ENCODE measurements at regions not wholly inside any gene's neighbourhood (a gene's known extent, or its start where the extent isn't known, plus 50 kb on each side); places are given as distances from the start of the nearest gene placed in this dataset.

GRCh38 chr13:73331556-73331955, 272.8 kb downstream of the KLF5 start:
- no peaks in the 10 kb centered on the region for H3K9me3 Mint-ChIP-seq (ENCODE audit: unreplicated experiment)
- no peaks in the 10 kb centered on the region for H3K36me3 Mint-ChIP-seq (ENCODE audit: low read depth, unreplicated experiment)
- no peak overlapping the region for H3K27ac Mint-ChIP-seq (ENCODE audit: unreplicated experiment)
- Histone ChIP-seq H3K9me3 (ENCODE audit: insufficient read depth, low read depth, low read length) (no peaks in the 10 kb centered on the region), H3K27ac (ENCODE audit: low read depth, low read length) (no peak overlapping the region), H3K4me2 (ENCODE audit: low read length) (no peak overlapping the region), H3K36me3 (ENCODE audit: insufficient read depth, low read length) (no peaks in the 10 kb centered on the region), H3K27me3 (ENCODE audit: insufficient read depth, low read length) (no peaks in the 10 kb centered on the region), H3K4me1 (ENCODE audit: insufficient read depth, low read length) (no peaks in the 10 kb centered on the region), H3K9ac (ENCODE audit: low read length) (no peak overlapping the region), H3K79me2 (ENCODE audit: insufficient read depth, low read length) (no peaks in the 10 kb centered on the region), H2AFZ (ENCODE audit: low read depth, low read length) (no peak overlapping the region), H4K20me1 (ENCODE audit: insufficient read depth, low read length) (no peaks in the 10 kb centered on the region), H3K4me3 (ENCODE audit: insufficient read depth, low read depth, low read length) (no peak overlapping the region)
- H3K27me3 Mint-ChIP-seq (ENCODE audit: low read depth, unreplicated experiment) = no peaks in the 10 kb centered on the region
- TF ChIP-seq EZH2 (IDR thresholded peaks at IDR 0.05; ENCODE audit: insufficient read depth, low read length) (no peak), CTCF (IDR thresholded peaks at IDR 0.05; ENCODE audit: insufficient read depth, low read depth, low read length) (no peak)
- DNase-seq (ENCODE audit: low read depth) = no peak
- no peak overlapping the region for H3K4me3 Mint-ChIP-seq (ENCODE audit: unreplicated experiment)
- FAIRE-seq = no peak
- H3K4me1 Mint-ChIP-seq (ENCODE audit: low read depth, unreplicated experiment) = peaks cover 19% of the 10 kb centered on the region

- Histone ChIP-seq H3K27ac (ENCODE audit: low read depth, low read length) (no peak overlapping the region), H3K4me3 (ENCODE audit: insufficient read depth, low read depth, low read length) (no peak overlapping the region), H3K9ac (ENCODE audit: low read length) (no peak overlapping the region), H3K27me3 (ENCODE audit: insufficient read depth, low read length) (no peaks in the 10 kb centered on the region), H3K79me2 (ENCODE audit: insufficient read depth, low read length) (no peaks in the 10 kb centered on the region), H3K4me1 (ENCODE audit: insufficient read depth, low read length) (peaks cover 6% of the 10 kb centered on the region), H3K9me3 (ENCODE audit: insufficient read depth, low read depth, low read length) (no peaks in the 10 kb centered on the region), H4K20me1 (ENCODE audit: insufficient read depth, low read length) (no peaks in the 10 kb centered on the region), H3K36me3 (ENCODE audit: insufficient read depth, low read length) (no peaks in the 10 kb centered on the region), H3K4me2 (ENCODE audit: low read length) (no peak overlapping the region), H2AFZ (ENCODE audit: low read depth, low read length) (no peak overlapping the region)
- no peak overlapping the region for H3K27ac Mint-ChIP-seq (ENCODE audit: unreplicated experiment)
- DNase-seq (ENCODE audit: low read depth) (no peak), FAIRE-seq (no peak)
- H3K4me3 Mint-ChIP-seq (ENCODE audit: unreplicated experiment) = no peak overlapping the region
- H3K4me1 Mint-ChIP-seq (ENCODE audit: low read depth, unreplicated experiment) = peaks cover 2% of the 10 kb centered on the region
- TF ChIP-seq CTCF (IDR thresholded peaks at IDR 0.05; ENCODE audit: insufficient read depth, low read depth, low read length) (no peak), EZH2 (IDR thresholded peaks at IDR 0.05; ENCODE audit: insufficient read depth, low read length) (no peak)
- no peaks in the 10 kb centered on the region for H3K9me3 Mint-ChIP-seq (ENCODE audit: unreplicated experiment)
- no peaks in the 10 kb centered on the region for H3K27me3 Mint-ChIP-seq (ENCODE audit: low read depth, unreplicated experiment)
- H3K36me3 Mint-ChIP-seq (ENCODE audit: low read depth, unreplicated experiment) = no peaks in the 10 kb centered on the region
These were observed 270.6 kb downstream of the KLF5 start for GRCh38 chr13:73329355-73329754.

- H4K20me1 ChIP-seq (ENCODE audit: insufficient read depth, low read length) = no peaks in the 10 kb centered on the region
- no peaks in the 10 kb centered on the region for H3K9me3 Mint-ChIP-seq (ENCODE audit: unreplicated experiment)
- H3K27me3 ChIP-seq (ENCODE audit: insufficient read depth, low read length) = no peaks in the 10 kb centered on the region
- no peak for FAIRE-seq
- H3K27ac ChIP-seq (ENCODE audit: low read depth, low read length) = no peak overlapping the region
- no peaks in the 10 kb centered on the region for H3K36me3 ChIP-seq (ENCODE audit: insufficient read depth, low read length)
- no peaks in the 10 kb centered on the region for H3K36me3 Mint-ChIP-seq (ENCODE audit: low read depth, unreplicated experiment)
- H3K9ac ChIP-seq (ENCODE audit: low read length) = no peak overlapping the region
- H3K9me3 ChIP-seq (ENCODE audit: insufficient read depth, low read depth, low read length) = no peaks in the 10 kb centered on the region
- no peak overlapping the region for H3K4me2 ChIP-seq (ENCODE audit: low read length)
- no peak for DNase-seq (ENCODE audit: low read depth)
- no peak overlapping the region for H3K4me3 Mint-ChIP-seq (ENCODE audit: unreplicated experiment)
- no peaks in the 10 kb centered on the region for H3K4me1 Mint-ChIP-seq (ENCODE audit: low read depth, unreplicated experiment)
- H3K27ac Mint-ChIP-seq (ENCODE audit: unreplicated experiment) = no peak overlapping the region
- no peaks in the 10 kb centered on the region for H3K27me3 Mint-ChIP-seq (ENCODE audit: low read depth, unreplicated experiment)
- H2AFZ ChIP-seq (ENCODE audit: low read depth, low read length) = no peak overlapping the region
- H3K4me3 ChIP-seq (ENCODE audit: insufficient read depth, low read depth, low read length) = no peak overlapping the region
- peaks cover 6% of the 10 kb centered on the region for H3K4me1 ChIP-seq (ENCODE audit: insufficient read depth, low read length)
- no peaks in the 10 kb centered on the region for H3K79me2 ChIP-seq (ENCODE audit: insufficient read depth, low read length)
- no peak for TF ChIP-seq CTCF (IDR thresholded peaks at IDR 0.05; ENCODE audit: insufficient read depth, low read depth, low read length)
- no peak for TF ChIP-seq EZH2 (IDR thresholded peaks at IDR 0.05; ENCODE audit: insufficient read depth, low read length)
These were observed 268.8 kb downstream of the KLF5 start for GRCh38 chr13:73327579-73327978.
